Peyer's patch (tissue), 4 donors: ENCODE measurements at regions not wholly inside any gene's neighbourhood (a gene's known extent, or its start where the extent isn't known, plus 50 kb on each side); places are given as distances from the start of the nearest gene placed in this dataset.

Experiments
- DNase-seq, 3 donors: peaks; one replicate each; pipeline ENCODE4 v3.0.0-alpha.2; 2017 to 2019
- H3K27ac ChIP-seq, 4 donors: fragments of 200-600 bp; sonication (generic); one replicate each; pipeline ENCODE4 v1.5.1; 2016 to 2019
- H3K27me3 ChIP-seq, 2 donors: fragments of 200-600 bp; sonication (generic); one replicate each; pipeline ENCODE4 v1.5.1; 2019
- H3K36me3 ChIP-seq, 3 donors: fragments of 200-600 bp; sonication (generic); one replicate each; pipeline ENCODE4 v1.5.1; 2016 to 2019
- H3K4me1 ChIP-seq, 4 donors: fragments of 200-600 bp; sonication (generic); one replicate each; pipeline ENCODE4 v1.5.1; 2016 to 2019
- H3K4me3 ChIP-seq, 4 donors: fragments of 200-600 bp; sonication (generic); 1 replicate in 3 of 4; 2 replicates in 1 of 4; pipeline ENCODE4 v1.5.1; 2016 to 2019; ENCODE audit warnings: mild to moderate bottlenecking in 1 of 4
- H3K9me3 ChIP-seq, 4 donors: fragments of 200-600 bp; sonication (generic); one replicate each; pipeline ENCODE4 v1.5.1; 2016 to 2019; ENCODE audit warnings: mild to moderate bottlenecking in 1 of 4
- POLR2A ChIP-seq, 2 donors: fragments of 450-650 bp; IDR thresholded peaks; one replicate each; pipeline ENCODE4 v1.5.1; 2017; ENCODE audit warnings: antibody characterized with exemption in 2 of 2, mild to moderate bottlenecking in 2 of 2, moderate library complexity in 2 of 2
- TF ChIP-seq, protein P1 (sequence below), 6 experiments: fragments of 450-650 bp in 4 of 6; fragments of 200-600 bp in 2 of 6; sonication (generic) in 1 of 6; IDR thresholded peaks; one replicate each; pipeline ENCODE4 v1.5.1; 2017 to 2019; ENCODE audit warnings: antibody characterized with exemption in 6 of 6, mild to moderate bottlenecking in 3 of 6, moderate library complexity in 1 of 6

DNA sequence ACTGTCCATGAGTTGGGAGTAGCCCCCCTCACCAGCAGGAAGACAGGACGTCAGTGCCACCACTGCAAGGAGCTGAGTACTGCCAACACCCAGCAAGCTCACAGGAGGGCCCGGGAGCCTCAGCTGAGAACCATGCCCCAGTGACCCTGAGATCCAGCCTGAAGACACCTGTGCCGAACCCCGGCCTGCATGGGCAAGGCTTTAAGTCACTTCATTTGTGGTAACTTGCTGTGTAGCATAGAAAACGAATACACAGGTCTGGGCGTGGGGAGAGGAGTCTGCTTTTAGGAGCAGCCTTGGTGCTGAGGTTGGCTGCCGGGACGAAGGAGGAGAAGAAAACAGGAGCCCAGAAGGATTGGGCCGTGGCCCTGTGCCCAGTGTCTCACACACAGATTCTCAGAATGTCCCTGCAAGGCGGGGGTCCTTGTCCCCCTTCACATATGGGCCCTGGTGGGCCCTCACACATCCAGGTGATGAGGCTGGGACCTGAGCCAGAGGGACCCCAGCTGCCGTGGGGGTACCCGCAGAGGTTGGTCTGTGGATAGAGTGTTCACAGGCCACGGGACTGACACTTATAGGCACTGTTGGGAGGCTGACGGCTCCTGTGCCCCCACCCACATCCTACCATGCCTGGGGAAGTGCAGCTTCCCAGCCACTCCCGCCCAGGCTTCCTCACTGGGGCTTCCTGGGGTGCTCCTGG lies 85.3 kb downstream of the PLXNA1 start:
- TF ChIP-seq POLR2A (IDR thresholded peaks at IDR 0.05), result no peak
- TF ChIP-seq, protein P1, sequence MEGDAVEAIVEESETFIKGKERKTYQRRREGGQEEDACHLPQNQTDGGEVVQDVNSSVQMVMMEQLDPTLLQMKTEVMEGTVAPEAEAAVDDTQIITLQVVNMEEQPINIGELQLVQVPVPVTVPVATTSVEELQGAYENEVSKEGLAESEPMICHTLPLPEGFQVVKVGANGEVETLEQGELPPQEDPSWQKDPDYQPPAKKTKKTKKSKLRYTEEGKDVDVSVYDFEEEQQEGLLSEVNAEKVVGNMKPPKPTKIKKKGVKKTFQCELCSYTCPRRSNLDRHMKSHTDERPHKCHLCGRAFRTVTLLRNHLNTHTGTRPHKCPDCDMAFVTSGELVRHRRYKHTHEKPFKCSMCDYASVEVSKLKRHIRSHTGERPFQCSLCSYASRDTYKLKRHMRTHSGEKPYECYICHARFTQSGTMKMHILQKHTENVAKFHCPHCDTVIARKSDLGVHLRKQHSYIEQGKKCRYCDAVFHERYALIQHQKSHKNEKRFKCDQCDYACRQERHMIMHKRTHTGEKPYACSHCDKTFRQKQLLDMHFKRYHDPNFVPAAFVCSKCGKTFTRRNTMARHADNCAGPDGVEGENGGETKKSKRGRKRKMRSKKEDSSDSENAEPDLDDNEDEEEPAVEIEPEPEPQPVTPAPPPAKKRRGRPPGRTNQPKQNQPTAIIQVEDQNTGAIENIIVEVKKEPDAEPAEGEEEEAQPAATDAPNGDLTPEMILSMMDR (IDR thresholded peaks at IDR 0.05), result no peak

DNA sequence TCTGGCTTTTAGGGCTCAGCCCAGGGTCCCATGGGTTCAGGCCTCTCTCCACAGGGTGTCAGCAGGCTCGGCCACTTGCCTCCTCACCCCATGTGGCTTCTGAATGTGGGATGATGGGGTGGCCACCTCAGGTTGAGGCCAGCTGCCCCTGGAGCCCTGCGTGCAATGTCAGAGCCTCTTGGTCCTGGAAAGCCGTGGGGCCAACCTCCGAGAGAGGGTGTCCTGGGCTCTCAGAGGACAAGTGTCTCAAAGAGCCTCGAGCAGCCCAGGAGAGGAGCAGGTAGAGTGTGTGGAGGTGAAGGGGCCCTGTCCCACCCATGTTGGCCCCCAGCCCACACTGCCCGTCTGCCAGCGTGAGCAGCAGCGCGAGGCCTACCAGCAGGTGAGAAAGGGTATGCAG lies 86.0 kb downstream of the PLXNA1 start:
- peak in 1 of 3 donors; percentile 28 for DNase-seq
- Histone ChIP-seq H3K9me3 (no peaks in the 10 kb centered on the region), H3K27me3 (no peaks in the 10 kb centered on the region), H3K4me1 (no peaks in the 10 kb centered on the region), H3K4me3 (no peak overlapping the region), H3K36me3 (no peaks in the 10 kb centered on the region), H3K27ac (no peak overlapping the region)
- TF ChIP-seq, protein P1 (IDR thresholded peaks at IDR 0.05), result no peak
- no peak for TF ChIP-seq POLR2A (IDR thresholded peaks at IDR 0.05)

More for the DNA sequence above, 85.3 kb downstream of the PLXNA1 start:
- Histone ChIP-seq H3K4me3 (no peak overlapping the region), H3K9me3 (no peaks in the 10 kb centered on the region), H3K27ac (no peak overlapping the region), H3K27me3 (no peaks in the 10 kb centered on the region), H3K4me1 (no peaks in the 10 kb centered on the region), H3K36me3 (no peaks in the 10 kb centered on the region)
- no peak for DNase-seq

DNA sequence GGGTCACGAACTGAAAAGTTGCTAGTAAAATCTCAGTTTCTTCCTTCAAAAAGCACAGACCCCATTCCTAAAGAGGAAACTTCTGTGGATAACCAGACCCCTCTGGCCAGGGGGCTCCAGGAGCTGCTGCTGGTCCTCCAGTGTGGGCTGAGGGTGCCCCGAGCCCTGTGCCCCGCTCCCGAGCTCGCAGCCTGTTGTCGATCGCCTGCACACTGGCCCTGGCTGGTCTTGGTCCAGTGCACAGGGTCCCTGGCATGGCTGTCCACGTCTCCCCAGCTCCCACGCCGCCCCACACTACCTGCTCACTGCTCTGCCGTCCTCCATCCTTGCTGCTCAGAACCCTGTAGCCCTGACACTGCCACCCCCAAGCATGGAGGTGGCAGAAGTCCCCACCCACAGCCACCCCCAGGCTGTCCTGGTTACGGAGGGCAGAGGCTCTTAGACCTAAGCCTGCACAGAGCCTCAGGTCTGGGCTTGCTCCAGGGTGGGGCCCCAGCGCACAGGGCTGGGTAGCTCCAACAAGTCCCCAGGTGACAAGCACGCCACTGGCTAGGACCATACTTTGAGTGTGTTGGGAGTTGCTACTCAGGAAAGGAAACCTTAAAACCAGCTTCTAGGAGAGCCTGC lies 87.0 kb downstream of the PLXNA1 start:
- Histone ChIP-seq H3K27me3 (no peaks in the 10 kb centered on the region), H3K36me3 (no peaks in the 10 kb centered on the region), H3K4me1 (no peaks in the 10 kb centered on the region), H3K27ac (no peak overlapping the region), H3K9me3 (no peaks in the 10 kb centered on the region), H3K4me3 (no peak overlapping the region)
- no peak for TF ChIP-seq POLR2A (IDR thresholded peaks at IDR 0.05)
- TF ChIP-seq, protein P1 (IDR thresholded peaks at IDR 0.05), result no peak
- DNase-seq, result peak in 1 of 3 donors; percentile 29

DNA sequence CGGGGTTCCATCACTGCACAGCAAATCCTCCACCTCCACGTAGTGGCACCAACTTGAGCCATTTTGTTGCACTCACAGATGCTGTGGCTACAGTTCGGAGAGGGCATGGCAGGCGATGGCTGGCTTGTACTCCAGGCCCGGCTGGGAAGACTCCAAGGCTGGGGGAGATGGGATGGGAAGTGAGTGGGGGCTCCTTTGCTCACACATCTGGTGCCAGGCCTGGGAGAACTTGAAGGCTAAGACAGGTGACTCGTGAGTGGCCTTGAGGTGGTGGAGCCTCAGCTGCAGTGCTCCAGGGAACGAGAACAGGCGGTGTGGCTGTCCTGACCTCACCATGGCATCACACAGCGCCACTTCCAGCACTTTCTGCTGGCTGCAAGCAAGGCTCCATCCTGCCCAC lies 87.9 kb downstream of the PLXNA1 start:
- no peak for TF ChIP-seq POLR2A (IDR thresholded peaks at IDR 0.05)
- TF ChIP-seq, protein P1 (IDR thresholded peaks at IDR 0.05), result no peak
- Histone ChIP-seq H3K4me3 (no peak overlapping the region), H3K27ac (no peak overlapping the region), H3K36me3 (no peaks in the 10 kb centered on the region), H3K9me3 (no peaks in the 10 kb centered on the region), H3K27me3 (no peaks in the 10 kb centered on the region), H3K4me1 (no peaks in the 10 kb centered on the region)
- DNase-seq, result peak in 1 of 3 donors; percentile 32

DNA sequence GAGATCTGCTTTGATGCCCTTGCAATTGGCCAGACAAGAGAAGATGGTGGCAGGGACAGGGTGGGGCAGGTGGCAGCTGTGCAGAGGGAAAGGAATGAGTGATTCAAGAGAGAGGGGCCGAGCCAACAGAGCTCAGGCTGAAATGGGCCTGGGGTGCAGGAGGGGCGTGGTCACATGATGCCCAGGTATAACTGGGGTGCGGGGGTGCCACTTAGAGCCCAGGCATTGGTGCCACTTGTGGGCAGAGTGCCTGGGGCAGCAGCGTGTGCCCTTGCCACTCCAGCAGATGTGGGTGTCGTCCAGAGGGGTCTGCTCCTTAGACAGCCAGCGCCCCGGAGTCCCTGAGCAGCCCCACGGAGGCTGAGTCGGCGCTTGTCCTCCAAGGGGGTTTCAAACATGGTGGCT lies 88.7 kb downstream of the PLXNA1 start:
- Histone ChIP-seq H3K27ac (no peak overlapping the region), H3K9me3 (no peaks in the 10 kb centered on the region), H3K4me1 (no peaks in the 10 kb centered on the region), H3K4me3 (no peak overlapping the region), H3K27me3 (no peaks in the 10 kb centered on the region), H3K36me3 (no peaks in the 10 kb centered on the region)
- DNase-seq, result peak in 1 of 3 donors; percentile 25
- TF ChIP-seq, protein P1 (IDR thresholded peaks at IDR 0.05), result no peak
- no peak for TF ChIP-seq POLR2A (IDR thresholded peaks at IDR 0.05)
